ENCODE measurements at regions not wholly inside any gene's neighbourhood (a gene's known extent, or its start where the extent isn't known, plus 50 kb on each side); places are given as distances from the start of the nearest gene placed in this dataset.
"Not testable (repeated sequence)": the region's sequence is repeated elsewhere in the genome, so short reads cannot be mapped to it uniquely, and the experiment has no call there.

DNA sequence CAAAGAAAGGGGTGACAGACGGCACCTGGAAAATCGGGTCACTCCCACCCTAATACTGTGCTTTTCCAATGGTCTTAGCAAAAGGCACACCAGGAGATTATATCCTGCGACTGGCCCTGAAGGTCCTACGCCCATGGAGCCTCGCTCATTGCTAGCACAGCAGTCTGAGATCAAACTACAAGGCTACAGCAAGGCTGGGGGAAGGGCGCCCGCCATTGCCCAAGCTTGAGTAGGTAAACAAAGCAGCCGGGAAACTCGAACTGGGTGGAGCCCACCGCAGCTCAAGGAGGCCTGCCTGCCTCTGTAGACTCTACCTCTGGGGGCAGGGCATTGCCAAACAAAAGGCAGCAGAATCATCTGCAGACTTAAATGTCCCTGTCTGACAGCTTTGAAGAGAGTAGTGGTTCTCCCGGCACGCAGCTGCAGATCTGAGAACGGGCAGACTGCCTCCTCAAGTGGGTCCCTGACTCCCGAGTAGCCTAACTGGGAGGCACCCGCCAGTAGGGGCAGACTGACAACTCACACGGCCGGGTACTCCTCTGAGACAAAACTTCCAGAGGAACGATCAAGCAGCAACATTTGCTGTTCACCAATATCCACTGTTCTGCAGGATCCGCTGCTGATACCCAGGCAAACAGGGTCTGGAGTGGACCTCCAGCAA lies 406.0 kb downstream of the TFAP2B start:
- not testable (repeated sequence) for DNase-seq; ATAC-seq; H3K27ac Mint-ChIP-seq; H3K9me3 ChIP-seq (ENCODE audit: control insufficient read depth, low read length, poor library complexity, severe bottlenecking); H3K36me3 Mint-ChIP-seq (ENCODE audit: low read depth); H3K4me1 Mint-ChIP-seq; H3K27me3 Mint-ChIP-seq; H3K4me3 Mint-ChIP-seq

DNA sequence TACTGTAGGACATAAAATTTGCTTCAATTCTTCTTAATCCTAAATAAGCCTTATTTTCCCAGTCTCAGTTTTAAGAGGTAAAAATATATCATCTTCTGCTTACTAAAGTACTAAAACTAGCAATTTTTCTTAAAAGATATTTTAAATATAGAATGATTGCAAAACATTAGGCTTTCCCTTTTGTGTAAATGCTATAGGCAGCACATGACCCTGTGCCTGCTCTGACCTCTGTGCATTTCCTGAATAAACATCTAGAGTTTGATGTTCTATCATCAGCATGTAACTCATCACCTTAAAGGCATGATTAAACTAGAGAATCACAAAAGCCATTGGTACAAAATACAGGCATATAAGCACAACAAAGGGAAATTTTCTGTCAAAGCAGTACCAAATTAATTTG lies 422.7 kb downstream of the TFAP2B start:
- DNase-seq (no peak), ATAC-seq (no peak)
- no peaks in the 10 kb centered on the region for H3K36me3 Mint-ChIP-seq (ENCODE audit: low read depth)
- H3K4me1 Mint-ChIP-seq: no peaks in the 10 kb centered on the region
- H3K27ac Mint-ChIP-seq: no peak overlapping the region
- H3K4me3 Mint-ChIP-seq: no peak overlapping the region
- H3K9me3 ChIP-seq (ENCODE audit: control insufficient read depth, low read length, poor library complexity, severe bottlenecking): no peaks in the 10 kb centered on the region
- H3K27me3 Mint-ChIP-seq: no peaks in the 10 kb centered on the region

GRCh38 chr6:51249798-51250197 lies 431.1 kb downstream of the TFAP2B start:
- H3K36me3 Mint-ChIP-seq (ENCODE audit: low read depth): no peaks in the 10 kb centered on the region
- no peaks in the 10 kb centered on the region for H3K4me1 Mint-ChIP-seq
- no peaks in the 10 kb centered on the region for H3K9me3 ChIP-seq (ENCODE audit: control insufficient read depth, low read length, poor library complexity, severe bottlenecking)
- H3K27ac Mint-ChIP-seq: no peak overlapping the region
- DNase-seq: no peak
- ATAC-seq: no peak
- H3K4me3 Mint-ChIP-seq: no peak overlapping the region
- H3K27me3 Mint-ChIP-seq: no peaks in the 10 kb centered on the region

DNA sequence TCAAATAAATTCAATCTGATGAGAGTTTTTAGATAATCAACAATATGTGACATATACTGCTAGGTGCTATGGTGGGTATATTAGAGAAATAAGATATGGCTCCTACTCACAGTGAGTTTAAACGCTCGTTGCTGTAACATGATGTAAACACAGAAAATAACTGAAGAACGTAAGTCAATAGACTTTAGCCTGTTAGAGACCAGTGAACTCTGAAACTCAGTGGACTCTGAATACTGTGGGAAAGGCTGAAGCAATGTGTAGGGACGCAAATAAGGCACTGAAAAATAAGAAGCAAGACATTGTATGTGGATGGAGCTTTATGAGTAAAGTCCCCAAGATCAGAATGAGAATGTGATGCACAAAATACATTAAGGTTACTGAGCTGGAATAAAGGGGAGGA lies 431.6 kb downstream of the TFAP2B start:
- Mint-ChIP-seq H3K4me1 (no peaks in the 10 kb centered on the region), H3K36me3 (ENCODE audit: low read depth) (no peaks in the 10 kb centered on the region), H3K4me3 (no peak overlapping the region), H3K27ac (no peak overlapping the region), H3K27me3 (no peaks in the 10 kb centered on the region)
- DNase-seq: no peak
- H3K9me3 ChIP-seq (ENCODE audit: control insufficient read depth, low read length, poor library complexity, severe bottlenecking): no peaks in the 10 kb centered on the region
- no peak for ATAC-seq

DNA sequence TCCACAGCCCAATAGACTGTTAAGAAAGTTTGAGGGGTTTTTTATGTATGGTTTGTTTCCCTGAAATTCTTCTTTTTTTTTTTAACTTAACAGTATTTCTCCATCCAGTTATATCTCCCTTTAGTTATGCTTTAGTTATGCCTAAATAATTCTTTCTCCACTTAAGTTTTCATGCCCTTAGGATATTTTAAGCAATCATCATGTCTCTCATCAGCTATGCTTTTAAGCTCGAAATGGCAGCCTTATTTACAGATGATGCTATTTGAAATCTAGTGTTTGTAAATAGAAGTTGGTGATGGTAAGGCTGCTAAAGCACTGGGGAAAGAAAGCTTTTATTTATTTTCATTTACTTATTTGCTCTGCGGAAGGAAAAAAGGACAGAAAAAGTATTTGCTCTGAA lies 439.3 kb downstream of the TFAP2B start:
- ATAC-seq: no peak
- Mint-ChIP-seq H3K4me3 (no peak overlapping the region), H3K27ac (no peak overlapping the region), H3K4me1 (no peaks in the 10 kb centered on the region), H3K27me3 (no peaks in the 10 kb centered on the region), H3K36me3 (ENCODE audit: low read depth) (no peaks in the 10 kb centered on the region)
- H3K9me3 ChIP-seq (ENCODE audit: control insufficient read depth, low read length, poor library complexity, severe bottlenecking): no peaks in the 10 kb centered on the region
- DNase-seq: no peak

DNA sequence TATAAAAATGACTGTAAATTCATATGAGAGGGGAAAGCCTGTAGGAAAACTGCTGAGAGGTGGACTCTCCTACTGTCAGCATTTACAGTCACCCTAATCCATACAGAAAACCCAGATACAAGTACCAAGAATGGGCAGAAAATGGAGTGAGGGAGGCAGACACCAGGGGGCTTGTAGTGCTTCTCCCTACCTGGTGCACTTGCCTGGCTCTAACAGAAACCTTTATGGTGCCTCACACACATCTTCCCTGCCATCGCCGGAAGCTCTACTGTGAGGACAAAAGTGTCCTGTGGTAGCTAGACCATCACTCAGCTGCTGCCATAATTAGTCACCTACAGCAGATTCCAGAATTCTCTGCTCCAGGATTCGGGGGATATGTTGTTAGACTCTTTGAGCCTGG lies 441.3 kb downstream of the TFAP2B start:
- DNase-seq (no peak), ATAC-seq (no peak)
- Mint-ChIP-seq H3K4me3 (no peak overlapping the region), H3K4me1 (no peaks in the 10 kb centered on the region), H3K36me3 (ENCODE audit: low read depth) (no peaks in the 10 kb centered on the region), H3K27me3 (no peaks in the 10 kb centered on the region), H3K27ac (no peak overlapping the region)
- no peaks in the 10 kb centered on the region for H3K9me3 ChIP-seq (ENCODE audit: control insufficient read depth, low read length, poor library complexity, severe bottlenecking)

GRCh38 chr6:51261691-51262090 lies 443.0 kb downstream of the TFAP2B start:
- no peaks in the 10 kb centered on the region for H3K9me3 ChIP-seq (ENCODE audit: control insufficient read depth, low read length, poor library complexity, severe bottlenecking)
- H3K27me3 Mint-ChIP-seq: no peaks in the 10 kb centered on the region
- no peak for DNase-seq
- H3K36me3 Mint-ChIP-seq (ENCODE audit: low read depth): no peaks in the 10 kb centered on the region
- no peaks in the 10 kb centered on the region for H3K4me1 Mint-ChIP-seq
- no peak for ATAC-seq
- H3K4me3 Mint-ChIP-seq: no peak overlapping the region
- no peak overlapping the region for H3K27ac Mint-ChIP-seq

GRCh38 chr6:51265426-51265825 lies 446.8 kb downstream of the TFAP2B start:
- no peak overlapping the region for H3K27ac Mint-ChIP-seq
- H3K27me3 Mint-ChIP-seq: no peaks in the 10 kb centered on the region
- H3K4me1 Mint-ChIP-seq: no peaks in the 10 kb centered on the region
- H3K36me3 Mint-ChIP-seq (ENCODE audit: low read depth): no peaks in the 10 kb centered on the region
- DNase-seq: no peak
- no peak overlapping the region for H3K4me3 Mint-ChIP-seq
- no peaks in the 10 kb centered on the region for H3K9me3 ChIP-seq (ENCODE audit: control insufficient read depth, low read length, poor library complexity, severe bottlenecking)
- ATAC-seq: no peak

GRCh38 chr6:51266604-51267003 lies 447.9 kb downstream of the TFAP2B start:
- DNase-seq (no peak), ATAC-seq (no peak)
- no peaks in the 10 kb centered on the region for H3K27me3 Mint-ChIP-seq
- H3K9me3 ChIP-seq (ENCODE audit: control insufficient read depth, low read length, poor library complexity, severe bottlenecking): no peaks in the 10 kb centered on the region
- no peak overlapping the region for H3K27ac Mint-ChIP-seq
- no peaks in the 10 kb centered on the region for H3K4me1 Mint-ChIP-seq
- H3K4me3 Mint-ChIP-seq: no peak overlapping the region
- H3K36me3 Mint-ChIP-seq (ENCODE audit: low read depth): no peaks in the 10 kb centered on the region

DNA sequence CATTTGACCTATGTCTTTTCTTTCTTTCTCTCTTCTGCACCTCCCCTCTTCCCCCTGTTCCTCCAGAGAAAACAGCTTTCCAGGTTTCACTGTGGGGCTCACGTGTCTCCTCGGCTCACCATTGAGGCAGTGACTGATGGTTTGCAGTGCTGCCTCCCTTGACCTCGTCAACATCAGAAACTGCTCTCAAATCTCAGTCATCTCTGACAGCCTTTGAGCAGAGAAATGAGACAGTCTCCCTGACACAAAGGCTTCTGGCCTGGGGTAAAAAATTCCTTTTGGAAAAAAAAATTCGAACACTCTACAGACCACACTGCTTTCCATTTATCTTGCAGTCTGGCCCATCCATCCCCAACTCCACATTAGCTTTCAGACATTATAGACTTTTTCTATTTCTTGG lies 450.0 kb downstream of the TFAP2B start:
- DNase-seq: no peak
- ATAC-seq: no peak
- no peak overlapping the region for H3K27ac Mint-ChIP-seq
- H3K36me3 Mint-ChIP-seq (ENCODE audit: low read depth): no peaks in the 10 kb centered on the region
- no peaks in the 10 kb centered on the region for H3K4me1 Mint-ChIP-seq
- no peak overlapping the region for H3K4me3 Mint-ChIP-seq
- no peaks in the 10 kb centered on the region for H3K9me3 ChIP-seq (ENCODE audit: control insufficient read depth, low read length, poor library complexity, severe bottlenecking)
- no peaks in the 10 kb centered on the region for H3K27me3 Mint-ChIP-seq

DNA sequence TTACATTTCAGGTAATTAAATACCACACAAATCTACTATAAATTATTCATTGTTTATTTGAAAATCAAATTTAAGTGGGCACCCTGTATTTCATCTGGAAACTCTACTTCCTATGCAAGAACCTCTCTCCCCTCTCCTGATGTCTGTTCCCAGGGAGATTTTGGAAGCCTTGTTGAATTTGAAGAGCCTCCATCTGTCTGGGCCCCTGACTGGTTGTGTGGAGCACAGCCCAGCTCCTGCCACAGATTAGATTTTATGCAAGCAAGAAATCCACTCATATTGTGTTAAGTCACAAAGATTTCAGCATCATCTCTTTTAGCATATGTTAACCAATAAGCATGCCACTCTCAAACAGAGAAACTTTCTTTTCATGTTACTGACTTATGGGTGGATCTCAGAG lies 451.2 kb downstream of the TFAP2B start:
- no peaks in the 10 kb centered on the region for H3K9me3 ChIP-seq (ENCODE audit: control insufficient read depth, low read length, poor library complexity, severe bottlenecking)
- no peak overlapping the region for H3K27ac Mint-ChIP-seq
- H3K4me1 Mint-ChIP-seq: no peaks in the 10 kb centered on the region
- no peaks in the 10 kb centered on the region for H3K36me3 Mint-ChIP-seq (ENCODE audit: low read depth)
- DNase-seq (no peak), ATAC-seq (no peak)
- H3K27me3 Mint-ChIP-seq: no peaks in the 10 kb centered on the region
- H3K4me3 Mint-ChIP-seq: no peak overlapping the region

GRCh38 chr6:51271615-51272014 lies 452.9 kb downstream of the TFAP2B start:
- no peaks in the 10 kb centered on the region for H3K36me3 Mint-ChIP-seq (ENCODE audit: low read depth)
- ATAC-seq: no peak
- no peak overlapping the region for H3K27ac Mint-ChIP-seq
- H3K9me3 ChIP-seq (ENCODE audit: control insufficient read depth, low read length, poor library complexity, severe bottlenecking): no peaks in the 10 kb centered on the region
- no peaks in the 10 kb centered on the region for H3K27me3 Mint-ChIP-seq
- no peaks in the 10 kb centered on the region for H3K4me1 Mint-ChIP-seq
- no peak overlapping the region for H3K4me3 Mint-ChIP-seq
- no peak for DNase-seq

GRCh38 chr6:51273228-51273961 lies 454.7 kb downstream of the TFAP2B start:
- H3K27me3 Mint-ChIP-seq: no peaks in the 10 kb centered on the region
- DNase-seq (no peak), ATAC-seq (no peak)
- H3K9me3 ChIP-seq (ENCODE audit: control insufficient read depth, low read length, poor library complexity, severe bottlenecking): no peaks in the 10 kb centered on the region
- H3K36me3 Mint-ChIP-seq (ENCODE audit: low read depth): no peaks in the 10 kb centered on the region
- H3K4me3 Mint-ChIP-seq: no peak overlapping the region
- H3K4me1 Mint-ChIP-seq: no peaks in the 10 kb centered on the region
- no peak overlapping the region for H3K27ac Mint-ChIP-seq

DNA sequence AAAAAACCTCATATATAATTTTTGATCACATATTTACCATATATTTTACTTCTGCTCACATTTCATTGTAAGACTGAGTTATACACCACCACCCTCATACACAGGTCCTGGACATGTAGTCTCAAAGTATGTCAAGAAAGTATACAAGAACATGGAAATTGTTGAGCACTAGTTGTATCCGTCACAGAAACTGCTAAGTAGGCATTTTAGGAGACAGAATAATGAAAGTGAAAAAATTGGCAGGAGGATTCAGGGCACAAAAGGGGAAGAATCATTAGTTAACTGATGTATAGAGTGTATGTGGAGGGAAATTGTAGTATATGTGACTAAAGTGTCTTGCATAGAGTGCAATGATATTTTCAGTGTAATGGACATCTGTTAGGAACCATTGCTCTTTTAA lies 458.8 kb downstream of the TFAP2B start:
- no peak for ATAC-seq
- H3K4me3 Mint-ChIP-seq: no peak overlapping the region
- H3K27ac Mint-ChIP-seq: no peak overlapping the region
- H3K36me3 Mint-ChIP-seq (ENCODE audit: low read depth): no peaks in the 10 kb centered on the region
- no peaks in the 10 kb centered on the region for H3K27me3 Mint-ChIP-seq
- no peaks in the 10 kb centered on the region for H3K4me1 Mint-ChIP-seq
- DNase-seq: no peak
- H3K9me3 ChIP-seq (ENCODE audit: control insufficient read depth, low read length, poor library complexity, severe bottlenecking): no peaks in the 10 kb centered on the region
